GM19238 (cell line): ENCODE measurements at regions not wholly inside any gene's neighbourhood (a gene's known extent, or its start where the extent isn't known, plus 50 kb on each side); places are given as distances from the start of the nearest gene placed in this dataset.

ENCODE experiments used
- DNase-seq: peaks from one replicate; pipeline ENCODE4 v3.0.0; 2011; ENCODE audit warnings: low spot score; ENCODE audit not compliant: insufficient read length

DNA sequence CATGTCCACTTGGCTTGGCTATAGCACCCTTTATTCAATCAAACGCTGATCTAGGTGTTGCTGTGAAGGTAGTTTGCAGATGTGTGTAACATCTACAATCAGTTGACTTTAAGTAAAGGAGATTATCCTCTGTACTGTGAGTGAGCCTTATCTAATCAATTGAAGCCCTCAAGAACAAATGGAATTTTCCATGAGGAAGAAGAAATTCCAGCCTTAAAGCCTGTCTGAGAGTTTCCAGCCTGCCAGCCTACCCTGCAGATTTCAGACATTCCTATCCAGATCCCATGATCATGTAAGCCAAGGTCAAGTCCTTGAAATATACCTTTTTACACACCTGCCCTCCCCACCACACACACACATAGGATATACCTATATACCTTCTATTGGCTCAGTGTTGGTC is 696.7 kb downstream of the MRPL39 start:
- DNase-seq, result no peak

DNA sequence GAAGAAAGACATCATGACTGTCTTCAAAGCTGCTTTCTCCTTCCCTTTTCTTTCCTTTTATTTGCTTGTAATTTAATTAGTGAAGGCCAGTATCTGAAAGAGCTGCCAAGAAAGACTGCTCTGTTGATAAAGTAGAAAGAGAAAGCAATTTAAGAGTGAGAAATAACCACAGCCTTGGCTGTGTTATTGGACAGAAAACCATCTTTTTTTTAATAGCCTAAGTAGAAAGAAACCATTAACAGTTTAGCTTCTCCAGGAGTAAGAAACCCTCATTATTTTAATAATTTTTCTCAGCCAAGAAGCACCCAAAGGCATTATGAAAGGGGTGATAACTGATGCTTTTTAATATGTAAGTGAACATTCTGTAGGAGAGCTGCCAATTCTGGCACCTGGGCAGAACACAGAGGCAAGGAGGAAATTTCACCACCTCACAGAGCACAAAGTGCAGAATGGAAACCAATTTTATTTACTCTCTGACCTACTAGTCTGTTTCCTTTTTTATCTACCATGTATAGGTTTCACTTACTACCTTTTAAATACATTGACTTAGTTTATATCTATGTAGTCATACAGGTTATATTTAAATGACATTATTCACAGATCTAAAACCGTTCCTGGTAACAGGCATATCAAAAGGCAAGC is 703.2 kb downstream of the MRPL39 start:
- no peak for DNase-seq

DNA sequence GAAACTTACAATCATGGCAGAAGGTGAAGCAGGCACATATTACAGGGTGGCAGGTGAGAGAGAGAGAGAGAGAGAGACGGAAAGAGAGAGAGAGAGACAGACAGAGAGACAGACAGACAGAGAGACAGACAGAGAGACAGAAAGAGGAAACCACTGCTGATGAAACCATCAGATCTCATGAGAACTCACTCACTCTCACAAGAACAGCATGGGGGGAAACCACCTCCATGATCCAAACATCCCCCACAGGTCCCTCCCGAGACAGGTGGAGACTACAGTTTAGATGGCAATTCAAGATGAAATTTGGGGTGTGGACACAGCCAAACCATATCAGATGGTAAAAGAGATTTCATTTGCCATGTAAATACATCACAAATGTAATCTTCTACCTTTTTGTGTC is 708.1 kb downstream of the MRPL39 start:
- no peak for DNase-seq

DNA sequence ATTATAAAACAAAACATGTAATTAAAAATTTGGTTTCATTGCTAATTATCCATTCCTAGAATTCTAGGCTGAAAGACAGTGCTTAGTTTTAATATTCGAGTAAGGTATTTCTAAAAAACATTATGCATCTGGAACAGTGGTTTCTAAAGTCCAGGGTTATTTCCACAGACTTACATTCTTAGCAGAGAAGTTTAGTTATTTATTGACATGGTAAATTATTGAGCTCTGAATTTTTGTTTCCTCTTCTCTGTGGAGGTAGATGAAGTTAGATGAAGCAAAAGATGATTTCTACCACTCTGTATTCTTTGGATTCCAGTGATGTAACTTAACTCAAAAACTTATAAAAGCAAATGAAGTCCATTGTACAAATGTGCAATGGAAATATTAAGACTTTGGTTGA is 709.4 kb downstream of the MRPL39 start:
- DNase-seq, result no peak

- DNase-seq, result no peak
These were observed 710.6 kb downstream of the MRPL39 start for GRCh38 chr21:24896735-24897124.

- no peak for DNase-seq
These were observed 711.2 kb downstream of the MRPL39 start for GRCh38 chr21:24895885-24896734.

DNA sequence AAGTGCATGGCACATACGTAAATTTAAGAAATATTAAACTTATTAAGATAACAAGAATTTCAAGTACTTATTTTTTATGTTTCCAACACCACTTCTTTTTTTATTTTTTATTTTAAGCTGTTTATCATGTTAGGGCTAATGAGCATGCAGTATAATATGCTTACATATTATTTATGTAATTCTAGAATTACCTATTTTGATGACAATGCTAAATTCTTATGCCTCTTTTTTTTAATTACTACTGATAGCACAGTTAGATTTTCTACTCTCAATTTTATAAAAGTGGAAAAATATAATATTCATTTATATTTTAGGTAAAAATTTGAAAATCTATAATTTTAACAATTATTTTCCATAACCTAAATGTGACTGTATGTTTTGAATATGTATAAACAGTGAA is 713.0 kb downstream of the MRPL39 start:
- no peak for DNase-seq

GRCh38 chr21:24890021-24890420 is 717.3 kb downstream of the MRPL39 start:
- no peak for DNase-seq

DNA sequence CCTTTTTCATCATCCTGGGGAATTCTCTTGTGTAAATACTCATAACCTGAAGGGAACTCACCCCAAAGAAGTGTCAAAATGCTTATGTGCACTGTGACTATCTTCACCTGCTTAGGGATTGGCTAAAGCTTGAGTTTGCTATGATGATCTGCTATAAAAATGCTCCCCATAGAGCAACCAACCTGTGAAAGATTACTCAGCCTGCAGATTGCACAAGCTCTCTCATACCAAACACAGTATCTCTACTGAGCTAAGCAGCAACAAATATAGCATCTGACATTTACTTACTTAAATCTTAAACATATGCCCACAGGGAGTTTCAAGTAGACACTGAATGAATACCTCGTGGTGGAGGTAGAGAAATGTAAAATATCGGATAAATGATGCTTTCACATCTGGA is 725.8 kb downstream of the MRPL39 start:
- DNase-seq, result no peak

DNA sequence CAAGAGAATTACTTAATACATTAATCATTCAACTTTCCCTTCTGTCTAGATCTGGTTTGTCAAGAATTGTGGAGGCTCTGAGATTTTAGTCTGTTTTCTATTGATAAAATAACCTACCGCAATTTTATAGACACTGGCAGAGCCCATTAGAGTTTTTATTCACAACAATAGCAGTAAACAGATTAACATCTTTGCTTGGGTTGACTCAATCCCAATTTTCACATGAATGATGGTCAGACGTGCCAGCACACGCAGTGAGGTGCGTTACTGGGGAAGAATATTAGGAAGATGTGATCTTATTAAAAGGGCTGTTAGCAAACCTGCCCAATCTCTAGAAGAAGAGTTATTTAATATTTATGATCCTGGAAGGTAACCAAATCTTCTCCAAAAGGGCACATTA is 736.6 kb downstream of the MRPL39 start:
- no peak for DNase-seq

- DNase-seq, result no peak
These were observed 737.4 kb downstream of the MRPL39 start for GRCh38 chr21:24869862-24870261.

DNA sequence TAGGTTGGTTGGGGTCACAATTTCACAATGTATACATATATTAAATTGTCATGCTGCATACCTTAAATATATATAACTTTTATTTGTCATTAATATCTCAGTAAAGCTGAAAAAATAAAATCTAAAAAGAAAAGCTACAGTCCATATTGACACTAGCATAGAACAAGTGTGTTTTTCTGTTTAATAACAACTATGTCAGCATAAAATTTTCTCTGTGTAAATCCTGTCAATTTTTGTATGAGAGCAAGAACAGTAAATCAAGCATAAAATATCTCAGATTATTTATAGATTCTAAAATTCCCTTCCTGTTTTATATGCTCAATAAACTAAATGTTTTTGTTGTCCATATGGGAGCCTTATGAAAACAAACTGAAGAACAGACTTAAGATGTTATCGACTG is 739.2 kb downstream of the MRPL39 start:
- DNase-seq, result no peak

GRCh38 chr21:24861471-24861870 is 745.8 kb downstream of the MRPL39 start:
- no peak for DNase-seq

DNA sequence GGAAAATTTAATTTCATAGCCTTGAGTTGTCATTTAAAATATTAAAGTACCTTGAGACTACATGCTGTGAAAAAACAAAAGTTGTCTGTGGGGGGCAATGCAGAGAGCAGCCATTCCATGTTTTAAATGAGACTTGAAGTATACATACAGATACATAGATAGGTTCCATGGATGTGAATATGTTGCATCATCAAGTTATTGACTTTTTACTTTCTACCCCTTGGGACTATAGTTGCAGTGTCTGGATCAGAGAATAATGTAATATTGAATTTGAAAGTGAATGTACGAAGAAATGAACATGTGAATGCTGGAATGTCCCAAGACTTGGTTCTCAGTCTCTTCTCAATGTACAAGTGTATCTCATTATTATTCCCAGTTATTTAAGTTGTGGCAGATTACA is 751.0 kb downstream of the MRPL39 start:
- DNase-seq, result no peak

DNA sequence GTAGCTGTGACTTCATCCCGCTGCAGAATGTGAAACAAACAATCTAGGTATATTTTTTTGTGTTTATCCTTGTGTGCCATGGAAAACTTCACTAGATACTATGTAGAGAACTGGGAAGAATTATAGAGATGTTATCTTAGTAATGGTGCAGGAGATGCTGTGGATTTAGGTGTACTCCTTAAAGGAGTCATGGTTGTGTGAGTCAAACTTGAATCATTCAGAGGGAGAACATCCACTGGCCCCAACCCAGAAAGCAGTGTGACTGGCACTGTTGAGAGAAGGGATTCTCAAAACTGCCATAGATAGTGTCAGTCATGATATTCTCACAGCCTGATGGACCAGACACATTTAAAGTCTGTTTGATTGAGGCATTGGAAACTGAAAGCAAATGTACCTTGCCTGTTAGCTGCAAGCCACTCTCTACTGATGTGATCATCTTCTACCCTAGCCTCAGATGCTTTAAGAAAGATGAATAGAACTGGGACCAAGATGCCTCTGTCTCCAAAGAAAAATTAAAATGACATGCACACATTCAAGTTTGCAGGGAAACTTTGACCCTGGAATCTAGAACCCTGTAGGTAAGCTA is 754.6 kb downstream of the MRPL39 start:
- DNase-seq, result no peak

- DNase-seq, result no peak
These were observed 757.2 kb downstream of the MRPL39 start for GRCh38 chr21:24850121-24850520.

DNA sequence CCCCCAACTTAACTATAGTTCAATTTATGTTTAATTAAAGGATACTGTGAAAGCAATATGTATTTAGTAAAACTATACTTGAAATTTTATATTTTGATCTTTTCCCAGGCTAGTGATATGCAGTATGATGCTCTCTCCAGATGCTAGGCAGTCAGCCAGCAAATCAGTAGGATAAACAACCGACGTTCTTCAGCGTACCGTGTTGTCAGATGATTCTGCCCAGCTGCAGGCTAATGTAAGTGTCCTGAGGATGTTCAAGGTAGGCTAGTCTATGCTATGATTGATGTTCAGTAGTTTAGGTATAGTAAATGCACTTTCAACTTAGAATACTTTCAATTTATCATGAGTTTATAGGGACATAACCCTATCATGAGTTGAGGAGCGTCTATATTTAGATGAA is 762.6 kb downstream of the MRPL39 start:
- no peak for DNase-seq

GRCh38 chr21:24840287-24840686 is 767.0 kb downstream of the MRPL39 start:
- DNase-seq, result no peak

- no peak for DNase-seq
These were observed 774.3 kb downstream of the MRPL39 start for GRCh38 chr21:24832961-24833360.

- no peak for DNase-seq
These were observed 777.9 kb downstream of the MRPL39 start for GRCh38 chr21:24829397-24829796.

DNA sequence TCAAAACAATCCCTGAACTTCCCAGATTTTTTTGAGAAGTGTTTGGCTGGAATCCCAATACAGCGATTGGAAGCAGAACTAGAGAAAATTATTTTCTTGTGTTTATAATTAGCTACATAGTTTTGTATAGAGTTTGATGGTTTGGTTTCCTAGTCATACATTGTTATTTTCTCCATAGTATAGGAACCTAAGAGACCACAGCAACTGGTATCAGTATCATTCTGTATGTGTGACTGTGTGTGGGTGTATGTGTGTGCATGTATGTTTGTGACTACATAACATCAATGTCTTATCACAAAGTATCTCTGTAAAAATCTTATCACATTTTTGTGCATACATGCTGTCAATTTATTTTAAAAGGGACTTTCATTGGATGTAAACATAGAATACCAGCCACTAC is 780.5 kb downstream of the MRPL39 start:
- DNase-seq, result no peak

GRCh38 chr21:24825348-24825747 is 781.9 kb downstream of the MRPL39 start:
- DNase-seq, result no peak

GRCh38 chr21:24824209-24824608 is 783.1 kb downstream of the MRPL39 start:
- DNase-seq, result no peak
